CD4-positive, alpha-beta T cell treated with Interferon gamma for 1 hour (primary cell): ENCODE measurements at regions not wholly inside any gene's neighbourhood (a gene's known extent, or its start where the extent isn't known, plus 50 kb on each side); places are given as distances from the start of the nearest gene placed in this dataset.
"Not testable (repeated sequence)": the region's sequence is repeated elsewhere in the genome, so short reads cannot be mapped to it uniquely, and the experiment has no call there.

ENCODE experiments used
- DNase-seq: peaks from one replicate; pipeline ENCODE4 v3.0.0-alpha.2; 2020

DNA sequence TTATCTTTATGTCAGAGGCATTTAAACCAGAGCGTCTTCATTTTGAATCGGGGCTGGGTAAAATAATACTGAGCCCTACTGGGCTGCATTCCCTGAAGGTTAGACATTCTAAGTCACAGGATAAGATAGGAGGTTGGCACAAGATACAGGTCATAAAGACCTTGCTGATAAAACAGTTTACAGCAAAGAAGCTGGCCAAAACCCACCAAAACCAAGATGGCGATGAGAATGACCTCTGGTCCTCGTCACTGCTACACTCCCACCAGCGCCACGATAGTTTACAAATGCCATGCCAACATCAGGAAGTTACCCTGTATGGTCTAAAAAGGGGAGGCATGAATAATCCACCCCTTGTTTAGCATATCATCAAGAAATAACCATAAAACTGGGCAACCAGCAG, 110.5 kb upstream of the ZFP64 start:
- not testable (repeated sequence) for DNase-seq

DNA sequence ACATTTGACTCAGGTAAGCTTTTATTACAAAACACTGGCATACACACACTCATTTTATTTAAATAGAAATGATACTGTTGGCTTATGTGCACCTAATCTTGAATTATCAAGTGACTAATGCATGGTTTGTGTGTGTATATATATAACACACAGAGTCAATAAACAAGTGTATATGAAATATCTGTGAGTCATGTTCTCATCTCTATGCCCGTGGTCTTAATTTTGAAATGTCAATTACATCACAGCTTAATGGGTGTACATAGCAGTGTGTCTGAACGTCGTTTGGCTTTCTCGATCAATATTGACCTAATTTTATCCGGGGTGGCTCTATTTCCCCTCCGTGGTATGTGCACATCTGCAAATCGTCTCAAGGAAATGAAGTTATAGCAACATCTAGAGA, 104.0 kb upstream of the ZFP64 start:
- no peak for DNase-seq

DNA sequence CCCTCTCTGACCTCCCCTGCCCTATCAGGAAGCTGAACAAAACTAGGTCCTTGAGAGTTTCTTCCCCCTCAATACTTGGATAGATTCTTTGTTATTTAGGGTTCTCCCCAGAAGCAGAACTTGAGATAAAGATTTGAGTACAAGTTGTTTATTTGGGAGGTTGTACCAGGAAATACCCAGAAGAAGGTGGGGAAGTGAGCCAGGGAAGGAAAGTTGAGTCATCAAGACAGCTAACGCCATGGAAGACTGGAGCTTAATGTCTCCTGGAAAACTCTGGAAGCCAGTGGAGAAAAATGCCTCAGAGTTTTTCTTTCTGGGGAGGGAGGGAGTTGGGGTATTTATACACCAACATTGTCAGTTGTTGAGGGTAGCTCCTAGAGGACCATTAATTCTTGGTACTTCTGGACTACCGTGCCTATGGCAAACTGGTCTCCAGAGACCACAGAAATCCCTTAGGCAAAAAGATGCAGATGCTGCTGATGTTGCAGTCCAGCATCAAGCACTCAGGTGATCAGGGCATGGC, 102.6 kb upstream of the ZFP64 start:
- no peak for DNase-seq

DNA sequence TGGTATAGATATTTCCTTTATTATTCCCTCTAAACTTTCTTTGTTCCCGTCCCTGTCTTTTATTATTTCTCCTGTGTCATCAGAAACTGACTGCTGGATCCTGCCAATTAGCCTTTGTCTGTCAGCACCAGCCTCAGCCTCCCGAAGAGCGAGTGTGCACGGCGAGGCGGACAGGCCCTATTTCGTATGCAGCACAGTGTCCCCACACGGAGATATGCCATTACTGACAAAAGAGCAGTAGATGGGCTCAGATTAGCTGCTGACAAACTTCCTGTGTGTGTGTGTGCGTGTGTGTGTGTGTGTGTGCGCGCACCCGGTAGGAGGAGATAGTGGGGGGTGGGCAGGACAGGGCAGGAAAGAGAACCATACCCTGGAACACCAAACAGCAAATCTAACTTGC, 99.5 kb upstream of the ZFP64 start:
- DNase-seq, result no peak

DNA sequence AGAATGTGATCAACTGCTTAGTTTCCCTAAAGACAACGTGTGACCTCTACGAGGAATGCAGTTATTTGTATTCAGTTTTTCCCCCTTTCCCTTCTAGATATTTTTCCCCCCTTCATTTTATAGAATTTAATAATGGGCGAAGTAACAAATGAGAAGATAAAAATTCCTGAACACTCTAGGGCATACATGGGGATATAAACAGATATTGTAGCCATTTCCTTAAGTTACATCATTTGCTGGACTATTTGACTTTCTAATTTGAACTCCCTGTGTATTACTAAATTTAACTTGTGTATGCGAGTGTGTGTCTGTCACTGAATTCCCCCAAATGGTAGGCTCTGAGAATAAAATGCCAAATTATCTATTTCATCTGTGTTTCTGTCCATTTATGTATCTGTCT, 99.0 kb upstream of the ZFP64 start:
- DNase-seq, result no peak

DNA sequence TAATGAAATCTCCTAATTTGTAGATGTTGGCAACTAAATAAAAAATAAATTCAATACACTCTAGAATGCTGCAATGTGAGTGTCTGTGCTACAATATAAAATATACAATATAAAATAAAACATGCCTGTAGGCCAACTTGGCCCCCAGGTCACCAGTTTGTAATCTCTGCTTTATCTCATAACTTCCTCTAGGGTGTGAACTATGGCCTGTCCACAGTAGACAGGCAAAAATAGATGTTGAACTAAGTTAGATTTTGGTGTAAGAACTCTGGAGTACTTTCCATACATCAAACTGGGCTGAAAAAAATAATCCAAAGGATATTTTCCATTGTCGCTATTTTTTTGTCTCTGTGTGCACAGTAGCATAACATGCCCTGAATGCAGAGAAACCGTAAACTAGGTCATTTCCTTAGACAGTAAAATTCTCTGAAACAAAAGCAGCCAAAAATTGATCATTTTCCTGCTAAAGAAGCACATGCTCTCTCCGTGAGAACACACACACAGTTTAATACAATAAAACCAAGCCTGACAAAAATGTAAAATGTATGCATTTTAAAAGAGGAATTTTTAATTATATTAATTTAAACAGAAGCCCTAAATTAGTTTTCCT, 98.5 kb upstream of the ZFP64 start:
- DNase-seq, result no peak

DNA sequence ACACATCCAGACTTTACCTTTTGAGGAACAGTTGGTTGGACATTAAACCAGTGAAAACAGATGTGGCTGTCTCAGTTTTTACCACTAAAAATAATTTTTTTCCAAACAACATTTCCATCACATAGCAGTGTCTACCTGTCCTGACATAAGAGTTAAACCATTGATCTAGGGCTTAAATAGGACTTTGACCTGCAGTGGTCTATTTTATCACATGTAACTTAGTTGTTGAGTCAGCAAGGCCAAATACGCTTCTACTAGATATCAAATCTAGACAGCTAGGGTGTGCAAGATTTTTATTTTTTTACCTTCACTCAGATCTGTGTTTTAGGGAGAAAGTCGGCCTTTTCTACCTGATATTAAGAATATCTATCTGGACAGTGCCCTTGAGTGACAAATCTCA, 88.8 kb upstream of the ZFP64 start:
- no peak for DNase-seq

DNA sequence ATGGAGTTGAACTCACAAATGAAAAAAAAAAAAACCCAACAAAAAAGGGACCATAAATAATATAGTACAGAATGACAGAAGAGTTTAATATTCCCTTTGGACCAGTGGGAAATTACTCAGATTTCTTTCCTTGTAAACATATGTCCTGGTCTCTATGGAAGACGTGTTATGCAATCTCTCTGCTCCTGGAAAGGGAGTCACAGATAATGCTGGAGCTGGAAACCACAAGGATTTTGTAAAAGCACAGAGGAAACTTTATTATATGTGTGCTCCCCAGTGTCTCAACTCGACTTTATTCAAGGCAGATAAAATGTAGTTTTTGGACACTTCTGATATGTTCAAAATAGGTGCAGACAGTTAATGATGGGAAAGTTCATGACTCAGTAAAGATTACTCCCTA, 88.1 kb upstream of the ZFP64 start:
- DNase-seq, result no peak

DNA sequence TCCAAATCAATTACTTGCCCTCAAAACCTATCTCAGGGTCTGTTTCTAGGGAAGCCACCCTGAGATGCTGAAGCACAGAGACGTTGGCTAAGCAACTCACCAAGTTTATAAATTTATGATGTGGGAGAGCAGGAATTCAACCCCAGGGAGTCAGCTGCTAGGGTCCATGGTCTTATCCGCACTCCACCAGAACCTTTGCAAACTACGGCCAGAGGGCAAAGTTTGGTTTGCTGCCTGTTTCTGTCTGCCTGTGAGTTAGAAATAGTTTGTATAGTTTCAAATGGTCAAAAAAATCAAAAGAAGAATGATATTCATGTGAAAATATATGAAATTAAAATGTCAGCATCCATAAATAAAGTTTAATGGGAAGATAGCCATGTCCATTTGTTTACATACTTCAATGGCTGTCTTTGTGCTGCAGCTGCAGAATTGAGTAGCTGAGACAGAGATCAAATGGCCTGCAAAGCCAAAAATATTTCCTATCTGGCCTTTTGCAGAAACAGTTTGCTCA, 83.7 kb upstream of the ZFP64 start:
- DNase-seq, result no peak

DNA sequence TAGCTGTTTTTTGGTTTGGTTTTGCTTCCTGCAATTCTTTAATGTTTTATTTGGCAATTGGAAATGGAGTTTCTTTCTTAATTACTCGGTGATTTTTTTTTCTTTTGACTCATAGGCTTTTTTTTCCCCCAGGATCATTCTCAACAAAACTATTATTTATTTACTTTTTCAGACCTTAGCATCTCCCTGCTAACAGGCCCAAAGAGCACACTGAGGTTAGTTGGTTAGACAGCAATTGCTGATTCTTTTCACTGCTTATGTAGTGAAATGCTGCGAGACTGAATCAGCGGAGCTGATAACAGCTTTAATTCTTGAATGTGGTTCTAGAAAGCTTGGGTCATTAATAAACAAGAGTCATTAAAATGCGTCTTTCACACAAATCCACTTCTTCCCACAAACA, 79.1 kb upstream of the ZFP64 start:
- DNase-seq, result no peak

DNA sequence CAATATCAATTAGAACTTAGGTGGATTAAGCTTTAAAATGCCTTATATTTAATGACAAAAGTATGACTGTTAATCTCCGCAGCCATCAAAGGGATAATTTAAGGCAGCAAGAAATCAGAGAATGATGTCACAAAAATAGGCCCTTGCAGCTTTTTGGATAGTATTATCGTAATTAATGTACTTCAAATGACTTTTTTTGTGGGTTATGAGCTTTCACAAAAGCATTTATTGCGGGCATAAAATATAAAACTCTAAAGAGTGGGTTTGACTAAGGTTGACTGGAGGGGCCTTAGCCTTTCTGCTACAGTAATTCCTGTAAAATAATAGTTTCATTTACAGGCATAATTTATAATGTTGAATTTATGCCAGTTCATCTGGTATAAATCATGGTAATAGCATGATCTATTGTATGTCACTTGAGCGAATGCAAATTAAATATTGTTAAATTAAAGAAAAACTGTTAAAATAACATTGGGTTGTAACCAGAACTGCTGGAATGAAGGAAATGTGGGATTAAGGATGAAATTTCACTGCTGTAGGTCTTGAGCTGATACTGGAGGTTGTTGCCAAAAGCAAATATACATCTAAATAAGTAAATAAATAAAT, 78.5 kb upstream of the ZFP64 start:
- no peak for DNase-seq

DNA sequence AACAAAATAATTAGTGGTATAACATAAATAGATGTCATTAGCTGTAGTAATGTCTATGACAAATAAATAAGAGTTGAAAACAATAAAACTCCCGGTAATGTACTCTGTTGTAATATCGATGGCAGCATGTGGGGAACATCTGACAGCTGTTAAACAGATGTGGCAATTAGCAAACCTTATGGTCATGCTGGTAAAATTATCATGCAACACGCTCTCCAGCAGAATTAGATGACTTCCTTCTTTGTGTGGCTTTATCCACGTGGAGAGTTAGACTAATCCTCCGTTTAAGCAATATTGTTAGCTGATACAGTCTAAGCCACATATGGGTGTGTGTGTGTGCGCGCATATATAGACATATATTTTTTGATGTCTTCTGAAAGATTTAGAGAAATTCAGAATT, 77.7 kb upstream of the ZFP64 start:
- no peak for DNase-seq

DNA sequence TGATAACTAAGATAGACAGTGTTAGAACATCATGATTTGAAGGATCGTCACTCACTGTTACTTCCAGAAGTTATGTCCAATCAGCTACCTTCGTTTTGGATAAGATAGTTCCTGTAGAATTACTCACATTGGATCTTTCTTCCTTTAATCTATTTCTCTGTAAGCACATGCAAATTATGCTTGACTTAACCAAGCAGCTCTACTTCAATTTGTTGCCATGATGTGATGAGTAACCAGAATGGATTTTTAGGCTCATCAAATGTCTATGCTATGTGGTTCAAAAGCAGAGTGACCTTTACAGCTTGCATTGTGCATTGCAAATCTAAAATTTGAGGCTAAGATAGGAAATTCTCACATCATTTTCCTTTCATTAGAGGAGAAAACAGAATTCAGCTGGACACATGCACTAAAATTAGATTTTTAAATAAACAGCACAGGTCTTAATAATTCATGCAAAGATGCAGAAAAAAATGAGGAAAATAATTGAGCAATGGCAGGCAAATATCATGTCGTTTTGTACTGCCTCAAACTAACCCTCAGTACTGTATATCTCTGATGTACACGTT, 76.7 kb upstream of the ZFP64 start:
- DNase-seq, result no peak

DNA sequence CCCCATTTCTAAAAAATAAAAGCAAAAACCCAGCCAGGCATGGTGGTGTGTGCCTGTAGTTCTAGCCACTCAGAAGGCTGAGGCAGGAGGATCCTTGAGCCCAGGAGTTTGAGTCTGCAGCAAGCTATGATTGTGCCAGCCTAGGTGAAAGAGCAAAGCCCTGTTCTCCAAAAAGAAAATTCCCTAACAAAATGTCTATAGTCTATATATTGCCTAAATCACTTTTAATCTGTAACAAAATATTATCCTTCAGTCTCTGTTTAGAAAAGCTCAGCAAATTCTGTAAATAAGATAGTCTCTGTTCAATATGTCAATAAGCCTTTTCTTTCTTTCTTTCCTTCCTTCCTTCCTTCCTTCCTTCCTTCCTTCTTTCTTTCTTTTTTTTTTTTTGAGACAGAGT, 75.8 kb upstream of the ZFP64 start:
- DNase-seq, result no peak

DNA sequence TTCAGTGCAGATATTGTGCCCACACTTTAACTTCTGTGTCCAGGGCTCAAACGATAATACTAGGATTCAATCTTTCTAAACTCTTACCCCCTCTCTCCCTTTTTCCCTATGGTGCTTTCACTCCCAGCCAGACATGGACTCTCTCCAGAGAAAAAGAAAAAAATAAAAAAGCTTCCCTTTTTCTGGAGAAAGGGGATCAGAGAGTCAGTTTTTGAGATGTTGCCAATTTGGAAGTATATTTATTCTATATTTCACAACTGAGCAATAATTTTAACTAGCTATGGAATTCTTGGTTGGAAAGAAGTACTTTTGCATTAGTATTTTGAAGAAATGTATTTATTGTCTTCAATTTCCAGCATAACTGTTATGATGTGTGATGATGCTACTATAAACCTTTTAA, 72.2 kb upstream of the ZFP64 start:
- DNase-seq, result no peak

DNA sequence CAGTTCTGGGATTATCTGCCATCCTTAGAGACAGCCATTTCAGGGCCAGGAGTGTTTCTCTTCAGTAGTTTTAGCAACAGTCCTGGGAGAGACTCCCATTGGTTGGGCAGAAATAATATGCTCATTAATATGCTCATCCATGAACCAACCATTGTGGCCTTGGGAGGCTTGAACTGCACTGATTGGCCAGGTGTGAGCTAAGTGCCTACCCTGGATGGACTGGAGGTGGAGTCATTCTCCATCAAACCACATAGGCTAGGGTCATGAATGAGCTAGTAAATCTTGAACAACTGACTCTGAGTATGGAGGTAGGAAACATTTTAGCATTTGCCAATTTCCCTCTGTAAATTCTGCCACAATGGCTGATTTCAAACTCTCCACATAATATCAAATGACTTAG, 70.2 kb upstream of the ZFP64 start:
- no peak for DNase-seq

DNA sequence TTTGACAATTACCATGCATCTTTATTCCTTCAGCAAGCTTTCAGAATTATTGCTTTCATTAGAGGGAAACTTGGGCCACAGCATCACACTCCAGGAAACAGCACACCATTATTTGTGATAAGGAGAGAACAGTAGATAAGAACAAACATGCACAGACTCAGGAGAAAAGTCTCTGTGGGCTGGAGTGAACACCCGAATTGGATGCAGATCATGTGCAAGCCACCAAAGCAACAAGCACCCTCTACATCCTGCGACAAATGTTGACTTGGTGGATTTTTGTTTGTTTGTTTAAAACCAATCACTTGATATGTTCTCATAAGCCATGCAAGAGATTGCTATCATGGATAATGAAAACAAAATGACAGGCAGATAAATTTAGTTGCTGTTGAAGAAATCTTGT, 67.7 kb upstream of the ZFP64 start:
- no peak for DNase-seq

DNA sequence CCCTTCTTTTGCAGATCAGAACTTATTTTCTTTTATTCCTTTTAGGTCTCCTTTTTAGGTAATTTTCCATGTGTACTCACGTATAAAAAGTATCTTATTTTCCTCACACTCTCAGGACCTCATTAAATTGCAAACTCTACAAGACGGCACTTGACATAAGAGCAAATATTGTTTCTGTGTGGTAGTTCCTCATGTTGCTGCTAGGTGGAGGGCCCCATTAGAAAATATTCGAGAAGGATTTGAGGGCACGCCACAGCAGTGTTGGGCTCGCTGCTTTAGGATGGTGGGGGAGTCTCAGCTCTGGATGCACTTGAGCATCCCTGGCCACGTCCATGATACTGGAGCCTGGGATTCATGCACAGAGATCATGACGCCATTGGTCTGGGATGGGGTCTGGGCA, 64.9 kb upstream of the ZFP64 start:
- DNase-seq, result no peak

DNA sequence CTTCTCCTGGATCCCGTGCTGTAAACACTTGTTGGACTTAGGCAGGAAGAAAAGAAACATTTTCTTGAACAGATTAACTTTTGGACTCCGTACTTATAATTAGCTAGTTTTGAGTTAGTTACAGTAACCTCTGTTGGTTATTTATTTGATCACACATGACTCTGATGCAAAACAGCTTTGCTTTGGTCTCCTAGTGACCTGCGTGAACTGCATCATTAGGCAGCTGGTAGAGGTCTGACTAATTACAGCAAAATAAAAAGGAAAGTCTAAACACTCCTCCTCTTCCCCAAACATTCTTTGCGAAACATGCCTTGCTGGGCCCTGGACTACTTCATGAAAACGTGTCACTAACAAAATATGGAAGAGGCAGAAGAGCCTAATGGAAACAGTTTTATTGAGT, 61.1 kb upstream of the ZFP64 start:
- DNase-seq, result no peak

DNA sequence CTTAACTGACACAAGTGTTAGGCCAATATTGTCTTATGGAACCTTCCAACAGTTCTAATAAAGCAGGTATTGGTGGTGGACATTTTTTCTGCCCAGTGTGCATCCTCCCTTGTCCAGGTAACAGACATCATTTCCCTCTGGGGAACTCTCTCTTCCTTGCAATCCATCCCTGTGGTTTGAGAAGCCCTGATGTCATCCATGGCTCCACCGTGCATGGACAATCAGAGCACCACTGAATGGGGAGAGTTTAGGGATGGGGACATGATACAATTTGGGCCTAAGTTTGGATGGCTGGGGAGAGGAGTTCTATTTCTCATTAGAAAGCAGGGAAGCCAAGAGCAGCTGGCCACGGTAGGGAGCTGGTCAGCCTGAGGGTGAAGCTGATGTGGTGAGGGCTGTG, 60.2 kb upstream of the ZFP64 start:
- no peak for DNase-seq

DNA sequence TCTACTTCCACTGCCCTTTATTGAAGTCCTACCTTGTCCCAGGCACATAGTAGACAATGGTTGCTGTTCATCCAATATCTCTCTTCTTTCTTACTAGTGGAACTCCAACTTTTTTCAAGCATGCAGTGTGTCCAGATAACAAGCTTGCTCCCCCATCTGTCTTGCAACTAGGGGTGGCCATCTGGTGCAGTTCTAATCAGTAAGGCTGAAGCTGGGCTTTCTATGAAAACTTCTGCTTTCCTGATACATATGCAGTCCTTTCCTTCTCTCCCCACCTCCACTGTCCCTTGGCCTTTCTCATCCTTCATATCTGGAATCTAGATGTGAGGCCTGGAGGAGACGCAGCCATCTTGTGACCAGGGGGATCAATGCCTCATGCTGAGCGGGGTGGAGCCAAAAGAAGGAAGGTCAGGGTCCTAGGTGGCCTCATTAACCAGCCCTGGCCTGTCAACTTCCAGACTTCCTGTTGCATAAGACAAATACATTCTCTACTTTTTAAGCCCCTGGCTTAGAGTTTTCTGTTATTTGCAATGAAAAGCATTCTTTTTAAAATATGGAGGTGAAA, 59.6 kb upstream of the ZFP64 start:
- no peak for DNase-seq

DNA sequence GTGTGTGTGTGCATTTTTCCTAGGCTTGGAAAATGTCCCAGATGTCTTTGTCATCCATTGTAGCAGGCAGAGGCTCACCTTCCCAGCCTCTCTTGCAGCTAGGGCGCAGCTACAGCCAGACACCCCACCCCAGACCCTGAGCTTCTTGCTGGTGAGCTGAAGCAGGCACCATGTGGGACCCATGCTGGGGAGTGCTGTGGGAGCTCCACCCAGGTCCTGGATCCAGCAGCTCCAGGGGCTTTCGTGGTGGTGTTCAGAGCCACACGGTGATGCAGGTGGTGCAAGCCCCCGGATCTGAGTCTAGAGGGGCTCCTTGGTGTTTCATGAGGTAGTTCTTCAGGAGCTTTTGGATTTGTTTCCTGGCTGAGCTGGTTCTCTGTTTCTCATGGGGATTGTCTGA, 56.0 kb upstream of the ZFP64 start:
- DNase-seq, result no peak

DNA sequence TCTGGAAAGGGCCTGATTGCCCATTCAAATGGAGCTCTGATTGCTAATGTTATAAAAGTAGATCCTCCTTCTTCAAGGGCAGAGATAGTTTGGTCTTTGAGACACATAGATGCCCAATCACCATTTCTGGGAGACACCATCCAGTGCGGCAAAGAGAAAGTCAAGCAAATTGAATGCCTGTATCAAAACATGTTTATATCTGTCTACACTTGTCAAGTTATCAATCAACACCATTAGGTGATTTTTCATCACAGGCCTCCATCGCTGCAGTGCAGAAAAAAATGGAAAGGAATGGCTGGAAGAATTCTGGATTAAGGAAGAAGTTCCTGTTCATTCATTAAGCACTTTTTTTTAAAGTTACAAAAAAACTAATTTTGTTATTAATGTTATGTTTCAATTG, 54.8 kb upstream of the ZFP64 start:
- DNase-seq, result no peak

DNA sequence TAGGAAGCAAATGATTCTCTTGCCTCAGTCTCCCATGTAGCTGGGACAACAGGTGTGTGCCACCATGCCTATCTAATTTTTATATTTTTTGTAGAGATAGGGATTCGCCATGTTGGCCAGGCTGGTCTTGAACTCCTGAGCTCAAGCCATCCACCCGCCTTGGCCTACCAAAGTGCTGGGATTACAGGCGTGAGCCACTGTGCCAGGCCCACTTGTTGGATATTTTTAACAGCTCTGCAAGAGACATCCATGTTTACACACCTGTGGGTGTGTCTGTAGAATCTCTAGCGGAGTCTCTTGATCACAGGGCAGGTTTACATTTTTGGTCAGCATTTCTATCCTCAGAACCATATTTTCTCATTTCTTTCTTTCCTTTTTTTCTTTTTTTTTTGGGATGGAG, 53.1 kb upstream of the ZFP64 start:
- no peak for DNase-seq
